ENCODE measurements at regions not wholly inside any gene's neighbourhood (a gene's known extent, or its start where the extent isn't known, plus 50 kb on each side); places are given as distances from the start of the nearest gene placed in this dataset.

GRCh38 chr2:212708355-212708754 lies 169.8 kb upstream of the ERBB4 start:
- in situ Hi-C loops (cut with MboI; ENCODE audit: low sequenced_read_pairs, unreplicated experiment) = no loop called here
- no peak for DNase-seq (ENCODE audit: low spot score)
- no peak for TF ChIP-seq CTCF (IDR thresholded peaks at IDR 0.05; ENCODE audit: borderline replicate concordance, control extremely low read depth, extremely low read depth, insufficient read depth, missing control alignments)

- DNase-seq (ENCODE audit: low spot score) = no peak
- in situ Hi-C loops (cut with MboI; ENCODE audit: low sequenced_read_pairs, unreplicated experiment) = loop anchor here (25.0 kb wide), 1 partner anchor 292 kb away; no protein-coding TSS in a partner anchor
- TF ChIP-seq CTCF (IDR thresholded peaks at IDR 0.05; ENCODE audit: borderline replicate concordance, control extremely low read depth, extremely low read depth, insufficient read depth, missing control alignments) = no peak
These were observed 156.8 kb upstream of the ERBB4 start for GRCh38 chr2:212695426-212695825.

GRCh38 chr2:212694398-212694797 lies 155.8 kb upstream of the ERBB4 start:
- DNase-seq (ENCODE audit: low spot score) = no peak
- no peak for TF ChIP-seq CTCF (IDR thresholded peaks at IDR 0.05; ENCODE audit: borderline replicate concordance, control extremely low read depth, extremely low read depth, insufficient read depth, missing control alignments)
- in situ Hi-C loops (cut with MboI; ENCODE audit: low sequenced_read_pairs, unreplicated experiment) = loop anchor here (25.0 kb wide), 1 partner anchor 293 kb away; no protein-coding TSS in a partner anchor

- no peak for TF ChIP-seq CTCF (IDR thresholded peaks at IDR 0.05; ENCODE audit: borderline replicate concordance, control extremely low read depth, extremely low read depth, insufficient read depth, missing control alignments)
- in situ Hi-C loops (cut with MboI; ENCODE audit: low sequenced_read_pairs, unreplicated experiment) = loop anchor here (25.0 kb wide), 1 partner anchor 295 kb away; no protein-coding TSS in a partner anchor
- no peak for DNase-seq (ENCODE audit: low spot score)
These were observed 153.9 kb upstream of the ERBB4 start for GRCh38 chr2:212692466-212692865.

- TF ChIP-seq CTCF (IDR thresholded peaks at IDR 0.05; ENCODE audit: borderline replicate concordance, control extremely low read depth, extremely low read depth, insufficient read depth, missing control alignments) = peak; percentile 58
- DNase-seq (ENCODE audit: low spot score) = peak; percentile 72
- in situ Hi-C loops (cut with MboI; ENCODE audit: low sequenced_read_pairs, unreplicated experiment) = loop anchor here (10.0 to 25.0 kb wide), 2 partner anchors 301 to 558 kb away; no protein-coding TSS in a partner anchor
These were observed 147.8 kb upstream of the ERBB4 start for GRCh38 chr2:212686285-212686895.

- no peak for TF ChIP-seq CTCF (IDR thresholded peaks at IDR 0.05; ENCODE audit: borderline replicate concordance, control extremely low read depth, extremely low read depth, insufficient read depth, missing control alignments)
- in situ Hi-C loops (cut with MboI; ENCODE audit: low sequenced_read_pairs, unreplicated experiment) = loop anchor here (10.0 to 25.0 kb wide), 2 partner anchors 304 to 561 kb away; no protein-coding TSS in a partner anchor
- no peak for DNase-seq (ENCODE audit: low spot score)
These were observed 144.9 kb upstream of the ERBB4 start for GRCh38 chr2:212683346-212684097.
